Karpas-422 (cell line): ENCODE measurements at regions not wholly inside any gene's neighbourhood (a gene's known extent, or its start where the extent isn't known, plus 50 kb on each side); places are given as distances from the start of the nearest gene placed in this dataset.

Experiments used
- DNase-seq: peaks from one replicate; pipeline ENCODE4 v3.0.0-alpha.2; 2015
- H2AFZ ChIP-seq: fragments of 200-600 bp; sonication (generic); 2 replicates; pipeline ENCODE4 v1.6.1; 2014; ENCODE audit warnings: antibody characterized with exemption, low read length, mixed read lengths
- H3K27ac ChIP-seq: fragments of 200-600 bp; sonication (generic); 2 replicates; pipeline ENCODE4 v1.5.1; 2014; ENCODE audit warnings: mild to moderate bottlenecking, low read length, moderate library complexity
- H3K27me3 ChIP-seq: fragments of 200-600 bp; sonication (generic); 2 replicates; pipeline ENCODE4 v1.6.1; 2014; ENCODE audit warnings: low read length, mixed read lengths
- H3K36me3 ChIP-seq: fragments of 200-600 bp; sonication (generic); 2 replicates; pipeline ENCODE4 v1.6.1; 2014; ENCODE audit warnings: low read length, mixed read lengths; ENCODE audit not compliant: insufficient read depth
- H3K4me1 ChIP-seq: fragments of 200-600 bp; sonication (generic); 2 replicates; pipeline ENCODE4 v1.6.1; 2014; ENCODE audit warnings: mild to moderate bottlenecking, low read length, mixed read lengths
- H3K4me2 ChIP-seq: fragments of 200-600 bp; sonication (generic); 2 replicates; pipeline ENCODE4 v1.6.1; 2014; ENCODE audit warnings: low read length, low read depth, mild to moderate bottlenecking; ENCODE audit not compliant: poor library complexity, severe bottlenecking
- H3K4me3 ChIP-seq: fragments of 200-600 bp; sonication (generic); 2 replicates; pipeline ENCODE4 v1.5.1; 2014; ENCODE audit warnings: mild to moderate bottlenecking, antibody characterized with exemption, low read length, mixed read lengths
- H3K79me2 ChIP-seq: fragments of 200-600 bp; sonication (generic); 2 replicates; pipeline ENCODE4 v1.6.1; 2014; ENCODE audit warnings: mild to moderate bottlenecking, low read length, mixed read lengths
- H3K9ac ChIP-seq: fragments of 200-600 bp; sonication (generic); 2 replicates; pipeline ENCODE4 v1.6.0; 2014; ENCODE audit warnings: low read length
- H3K9me2 ChIP-seq: fragments of 200-600 bp; sonication (generic), shearing (Covaris generic); replicated peaks from 2 replicates; pipeline ENCODE4 v1.6.0; 2014; ENCODE audit warnings: mild to moderate bottlenecking, low read length, moderate library complexity; ENCODE audit not compliant: insufficient read depth
- H3K9me3 ChIP-seq: fragments of 300-700, 200-600 bp; sonication (generic); 2 replicates; pipeline ENCODE4 v1.6.1; 2014; ENCODE audit warnings: low read length, mixed read lengths
- H4K20me1 ChIP-seq: fragments of 200-600 bp; sonication (generic); 2 replicates; pipeline ENCODE4 v1.6.1; 2014; ENCODE audit warnings: mild to moderate bottlenecking, antibody characterized with exemption, low read length, low read depth; ENCODE audit not compliant: insufficient read depth

DNA sequence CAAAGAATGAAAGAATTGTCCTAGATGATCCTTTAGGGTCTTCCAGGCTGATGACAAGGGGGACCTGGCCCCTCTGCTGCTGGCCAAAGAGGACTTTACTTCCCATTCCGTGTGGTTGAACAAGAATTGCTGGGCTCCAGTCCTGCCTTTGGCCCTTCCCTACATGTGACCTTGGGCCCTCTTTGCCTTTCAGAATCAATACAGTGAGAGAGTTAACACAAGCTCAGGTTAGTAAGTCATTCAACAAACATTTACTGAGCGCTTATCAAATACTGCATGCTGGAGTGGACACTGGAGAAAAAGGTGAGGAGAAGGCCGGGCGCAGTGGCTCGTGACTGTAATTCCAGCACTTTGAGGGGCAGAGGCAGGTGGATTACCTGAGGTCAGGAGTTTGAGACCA lies 113.1 kb downstream of the C9orf50 start:
- Histone ChIP-seq H3K4me1 (no peaks in the 10 kb centered on the region), H3K9ac (no peak overlapping the region), H3K4me3 (no peak overlapping the region), H3K79me2 (no peaks in the 10 kb centered on the region), H3K27me3 (no peaks in the 10 kb centered on the region), H3K9me2 (no peaks in the 10 kb centered on the region), H3K4me2 (no peak overlapping the region), H2AFZ (no peak overlapping the region), H3K9me3 (no peaks in the 10 kb centered on the region), H4K20me1 (no peaks in the 10 kb centered on the region), H3K27ac (no peak overlapping the region), H3K36me3 (no peaks in the 10 kb centered on the region)
- no peak for DNase-seq

DNA sequence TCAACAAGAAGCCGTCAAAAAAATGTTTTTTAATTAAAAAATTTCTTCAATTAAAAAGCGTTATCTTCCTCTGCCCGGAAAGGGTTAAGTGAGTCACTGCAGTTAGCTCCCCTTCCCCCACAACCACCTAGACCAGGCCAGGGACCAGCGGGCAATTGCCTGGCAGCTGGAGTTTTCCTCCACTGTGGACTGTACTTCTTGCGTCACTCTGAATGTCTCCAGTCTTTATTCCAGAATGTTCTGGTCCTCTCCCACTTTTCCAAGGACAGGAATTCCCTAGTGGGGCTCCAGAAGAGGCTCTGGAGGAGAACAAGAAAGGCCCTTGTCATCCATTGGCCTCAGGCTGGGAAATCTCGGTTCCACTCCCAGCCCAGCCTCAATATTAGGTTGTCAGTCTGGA lies 114.0 kb downstream of the C9orf50 start:
- Histone ChIP-seq H3K4me1 (no peaks in the 10 kb centered on the region), H4K20me1 (no peaks in the 10 kb centered on the region), H3K36me3 (no peaks in the 10 kb centered on the region), H3K9me3 (no peaks in the 10 kb centered on the region), H2AFZ (no peak overlapping the region), H3K27me3 (no peaks in the 10 kb centered on the region), H3K79me2 (no peaks in the 10 kb centered on the region), H3K27ac (no peak overlapping the region), H3K9me2 (no peaks in the 10 kb centered on the region), H3K4me2 (no peak overlapping the region), H3K9ac (no peak overlapping the region), H3K4me3 (no peak overlapping the region)
- no peak for DNase-seq

DNA sequence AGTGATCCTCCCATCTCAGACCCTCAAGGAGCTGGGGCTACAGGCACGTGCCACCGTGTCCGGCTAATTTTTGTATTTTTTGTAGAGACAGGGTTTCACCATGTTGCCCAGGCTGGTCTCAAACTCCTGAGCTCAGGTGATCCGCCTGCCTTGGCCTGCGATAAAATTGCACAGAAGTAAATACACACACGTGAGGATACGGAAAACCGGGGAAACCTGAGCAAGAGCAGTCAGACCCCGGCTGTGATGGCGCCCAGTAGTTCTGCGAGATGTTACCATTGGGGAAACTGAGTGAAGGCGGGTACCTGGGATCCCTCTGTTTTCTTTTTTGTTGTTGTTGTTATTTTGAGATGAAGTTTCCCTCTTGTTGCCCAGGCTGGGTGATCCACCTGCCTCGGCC lies 114.9 kb downstream of the C9orf50 start:
- H3K36me3 ChIP-seq = no peaks in the 10 kb centered on the region
- no peaks in the 10 kb centered on the region for H3K9me3 ChIP-seq
- H3K9me2 ChIP-seq = no peaks in the 10 kb centered on the region
- H3K27ac ChIP-seq = no peak overlapping the region
- no peak overlapping the region for H3K4me2 ChIP-seq
- H2AFZ ChIP-seq = no peak overlapping the region
- H3K9ac ChIP-seq = no peak overlapping the region
- H3K4me1 ChIP-seq = no peaks in the 10 kb centered on the region
- H3K4me3 ChIP-seq = no peak overlapping the region
- no peaks in the 10 kb centered on the region for H4K20me1 ChIP-seq
- DNase-seq = no peak
- H3K27me3 ChIP-seq = no peaks in the 10 kb centered on the region
- H3K79me2 ChIP-seq = no peaks in the 10 kb centered on the region

DNA sequence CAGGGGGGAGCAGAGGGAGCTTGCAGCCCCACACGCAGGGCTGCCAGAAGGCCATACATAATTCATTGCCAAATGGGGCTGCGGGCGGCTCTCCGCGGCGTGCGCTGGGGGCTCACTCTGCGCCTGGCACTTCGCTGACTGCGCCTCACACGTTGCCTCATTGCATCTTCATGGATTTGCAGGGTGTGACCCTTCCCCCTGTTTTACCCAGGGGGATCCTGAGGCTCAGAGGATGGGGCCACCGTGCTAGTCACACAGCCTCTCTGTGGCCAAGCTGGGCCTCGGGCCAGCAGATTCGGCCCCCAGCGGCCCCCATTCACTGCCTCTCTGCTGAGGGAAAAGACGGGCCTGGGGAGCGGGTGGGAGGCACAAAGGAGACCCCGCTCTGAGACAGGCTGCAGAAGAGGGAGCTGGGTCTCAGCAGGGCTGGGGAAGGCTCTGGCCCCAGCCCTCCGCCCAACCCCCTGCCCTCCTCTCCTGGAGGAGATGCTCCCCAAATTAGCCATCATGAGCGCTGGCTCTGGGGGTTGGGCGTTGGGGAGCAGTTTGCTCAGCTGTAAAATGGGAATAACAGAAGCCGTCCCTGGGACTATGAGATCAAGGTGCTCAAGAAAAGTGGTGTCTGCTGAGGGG lies 115.5 kb downstream of the C9orf50 start:
- H3K4me2 ChIP-seq = no peak overlapping the region
- no peak overlapping the region for H3K9ac ChIP-seq
- no peak for DNase-seq
- no peak overlapping the region for H2AFZ ChIP-seq
- H3K79me2 ChIP-seq = no peaks in the 10 kb centered on the region
- no peaks in the 10 kb centered on the region for H3K27me3 ChIP-seq
- no peaks in the 10 kb centered on the region for H3K36me3 ChIP-seq
- H3K4me1 ChIP-seq = no peaks in the 10 kb centered on the region
- no peak overlapping the region for H3K4me3 ChIP-seq
- H3K9me3 ChIP-seq = no peaks in the 10 kb centered on the region
- H4K20me1 ChIP-seq = no peaks in the 10 kb centered on the region
- no peaks in the 10 kb centered on the region for H3K9me2 ChIP-seq
- no peak overlapping the region for H3K27ac ChIP-seq

DNA sequence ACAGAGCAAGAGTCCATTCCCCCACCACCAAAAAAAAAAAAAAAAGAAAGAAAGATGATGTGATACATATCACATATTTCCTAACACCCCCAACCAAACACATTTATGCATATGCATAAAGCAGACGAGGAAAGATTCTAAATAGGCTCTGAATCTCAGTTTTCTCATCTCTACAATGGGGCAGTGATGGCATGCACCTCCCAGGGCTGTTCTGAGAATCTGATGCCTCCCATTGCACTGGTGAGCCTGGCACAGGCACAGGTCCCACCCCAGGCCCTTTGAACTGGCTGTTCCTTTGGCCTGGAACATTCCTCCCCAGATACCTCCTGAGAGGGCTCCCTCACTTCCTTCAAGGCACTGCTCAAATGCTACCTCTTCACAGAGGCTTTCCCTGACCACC lies 116.5 kb downstream of the C9orf50 start:
- DNase-seq = no peak
- Histone ChIP-seq H4K20me1 (no peaks in the 10 kb centered on the region), H3K9me2 (no peaks in the 10 kb centered on the region), H3K36me3 (no peaks in the 10 kb centered on the region), H3K4me3 (no peak overlapping the region), H3K27ac (no peak overlapping the region), H3K79me2 (no peaks in the 10 kb centered on the region), H3K9ac (no peak overlapping the region), H3K27me3 (no peaks in the 10 kb centered on the region), H2AFZ (no peak overlapping the region), H3K4me1 (no peaks in the 10 kb centered on the region), H3K4me2 (no peak overlapping the region), H3K9me3 (no peaks in the 10 kb centered on the region)

DNA sequence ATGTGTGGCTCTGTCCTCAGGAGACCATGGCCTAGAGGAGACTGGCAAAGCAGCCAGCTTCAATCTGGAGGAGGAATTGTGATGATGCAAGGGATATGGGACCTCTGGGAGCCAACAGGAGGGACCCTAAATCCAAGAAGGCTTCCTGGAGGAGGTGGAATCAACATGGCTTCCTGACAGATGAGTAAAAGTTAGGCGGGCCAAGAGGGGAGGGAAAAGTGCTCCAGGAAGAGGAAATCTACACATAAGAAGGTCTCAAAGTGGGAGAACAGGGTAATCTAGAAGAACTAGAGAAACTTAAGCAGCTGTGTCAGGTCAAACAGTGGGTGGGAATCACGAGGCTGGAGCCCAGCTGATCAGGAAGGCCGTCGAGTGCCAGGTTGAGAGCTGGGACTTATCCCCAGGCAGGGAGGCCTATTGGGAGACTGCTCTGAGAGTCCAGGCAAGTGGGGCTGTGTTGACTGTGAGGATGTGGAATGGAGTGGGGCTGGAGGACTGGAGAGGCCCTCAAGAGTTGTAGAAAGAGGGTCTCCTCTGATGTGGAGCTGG lies 119.1 kb downstream of the C9orf50 start:
- H3K4me2 ChIP-seq = no peak overlapping the region
- H4K20me1 ChIP-seq = no peaks in the 10 kb centered on the region
- H3K9me3 ChIP-seq = no peaks in the 10 kb centered on the region
- H3K4me3 ChIP-seq = no peak overlapping the region
- no peak overlapping the region for H3K9ac ChIP-seq
- H3K36me3 ChIP-seq = no peaks in the 10 kb centered on the region
- no peaks in the 10 kb centered on the region for H3K79me2 ChIP-seq
- H2AFZ ChIP-seq = no peak overlapping the region
- H3K27me3 ChIP-seq = no peaks in the 10 kb centered on the region
- H3K9me2 ChIP-seq = no peaks in the 10 kb centered on the region
- H3K27ac ChIP-seq = no peak overlapping the region
- H3K4me1 ChIP-seq = no peaks in the 10 kb centered on the region
- DNase-seq = no peak

DNA sequence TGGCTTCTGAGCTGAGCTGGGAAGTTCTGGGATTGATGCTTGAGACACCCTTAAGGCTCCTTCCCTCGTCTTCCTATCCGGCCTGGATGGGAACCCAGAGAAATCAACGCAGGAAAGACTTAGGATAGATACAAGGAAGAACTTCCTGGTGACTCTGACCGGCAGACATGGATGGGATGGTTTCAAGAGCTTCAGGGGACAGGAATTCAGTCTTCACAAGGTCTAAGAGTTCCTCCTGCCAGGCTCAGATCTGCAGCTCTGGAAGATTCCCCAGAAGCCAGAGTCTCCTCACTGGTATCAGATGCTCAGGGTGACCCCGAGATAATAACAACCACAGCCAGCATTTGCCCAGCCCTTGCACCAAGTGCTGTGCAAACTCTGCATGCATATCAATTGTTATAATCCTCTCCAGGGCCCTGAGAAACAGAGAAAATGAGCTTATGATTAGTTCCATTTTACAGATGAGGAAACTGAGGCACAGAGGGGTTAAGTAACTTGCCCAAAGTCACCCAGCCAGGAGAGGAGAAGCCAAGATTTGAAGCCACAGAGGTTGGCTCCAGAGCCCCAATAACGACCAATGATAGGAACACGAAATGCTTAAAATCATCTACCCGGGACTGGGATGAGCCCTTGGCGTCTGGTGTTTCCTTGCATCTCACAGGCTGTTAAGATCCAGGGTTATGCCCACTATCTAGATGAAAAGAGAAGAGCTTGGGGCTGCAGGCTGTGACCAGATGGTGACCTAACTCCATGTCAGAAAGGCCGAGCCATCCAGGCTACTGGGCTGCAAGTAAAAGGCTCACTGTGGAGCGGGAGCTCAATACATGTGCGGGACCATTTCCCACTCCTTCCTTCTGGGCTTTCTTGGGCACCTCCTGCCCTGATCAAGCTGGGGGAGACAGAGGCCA lies 119.8 kb downstream of the C9orf50 start:
- H4K20me1 ChIP-seq = no peaks in the 10 kb centered on the region
- H3K4me2 ChIP-seq = no peak overlapping the region
- no peaks in the 10 kb centered on the region for H3K4me1 ChIP-seq
- no peaks in the 10 kb centered on the region for H3K9me2 ChIP-seq
- no peak overlapping the region for H2AFZ ChIP-seq
- H3K27me3 ChIP-seq = no peaks in the 10 kb centered on the region
- H3K9ac ChIP-seq = no peak overlapping the region
- H3K9me3 ChIP-seq = no peaks in the 10 kb centered on the region
- no peak overlapping the region for H3K4me3 ChIP-seq
- no peaks in the 10 kb centered on the region for H3K79me2 ChIP-seq
- DNase-seq = no peak
- H3K27ac ChIP-seq = no peak overlapping the region
- no peaks in the 10 kb centered on the region for H3K36me3 ChIP-seq

DNA sequence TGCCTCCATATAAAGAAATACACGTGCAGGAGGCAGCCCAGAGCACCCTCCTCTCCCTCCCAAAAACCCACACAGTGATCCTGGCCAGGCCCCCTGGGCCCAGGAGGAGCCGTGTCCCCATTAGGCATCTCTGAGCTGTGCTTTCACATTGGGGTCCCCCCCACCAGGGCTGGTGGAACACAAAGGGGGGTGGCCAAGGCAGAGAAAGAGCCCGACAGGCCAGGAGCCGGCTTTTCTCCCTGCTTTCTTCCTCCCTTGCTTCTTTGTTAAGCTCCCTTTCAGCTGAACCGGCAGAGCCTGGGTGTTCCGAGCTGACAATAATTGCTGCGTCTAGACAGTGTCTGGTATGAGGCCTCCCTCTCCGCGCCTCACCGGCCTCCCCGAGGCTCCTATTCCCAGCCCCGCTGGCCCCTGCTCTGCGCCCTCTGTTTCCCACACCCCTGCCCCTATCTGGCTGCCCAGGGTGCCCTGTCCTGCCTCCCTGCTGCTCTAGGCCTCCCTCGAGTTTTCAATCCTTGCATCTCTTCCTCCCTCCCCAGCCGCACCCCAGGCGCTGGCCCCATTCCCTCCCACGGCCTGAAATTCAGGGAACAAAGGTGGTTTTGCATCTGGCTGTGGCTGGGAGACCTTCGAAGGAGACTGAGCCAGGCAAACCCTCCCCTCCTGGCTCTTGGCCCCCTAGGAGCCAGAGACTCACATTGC lies 120.6 kb downstream of the C9orf50 start:
- no peak overlapping the region for H3K4me2 ChIP-seq
- no peaks in the 10 kb centered on the region for H3K4me1 ChIP-seq
- H3K27ac ChIP-seq = no peak overlapping the region
- no peaks in the 10 kb centered on the region for H3K79me2 ChIP-seq
- H4K20me1 ChIP-seq = no peaks in the 10 kb centered on the region
- H3K36me3 ChIP-seq = no peaks in the 10 kb centered on the region
- no peak overlapping the region for H3K9ac ChIP-seq
- no peak overlapping the region for H2AFZ ChIP-seq
- no peak overlapping the region for H3K4me3 ChIP-seq
- no peaks in the 10 kb centered on the region for H3K27me3 ChIP-seq
- DNase-seq = no peak
- no peaks in the 10 kb centered on the region for H3K9me2 ChIP-seq
- H3K9me3 ChIP-seq = no peaks in the 10 kb centered on the region
